ENCODE measurements at regions not wholly inside any gene's neighbourhood (a gene's known extent, or its start where the extent isn't known, plus 50 kb on each side); places are given as distances from the start of the nearest gene placed in this dataset.
"Not testable (repeated sequence)": the region's sequence is repeated elsewhere in the genome, so short reads cannot be mapped to it uniquely, and the experiment has no call there.

DNA sequence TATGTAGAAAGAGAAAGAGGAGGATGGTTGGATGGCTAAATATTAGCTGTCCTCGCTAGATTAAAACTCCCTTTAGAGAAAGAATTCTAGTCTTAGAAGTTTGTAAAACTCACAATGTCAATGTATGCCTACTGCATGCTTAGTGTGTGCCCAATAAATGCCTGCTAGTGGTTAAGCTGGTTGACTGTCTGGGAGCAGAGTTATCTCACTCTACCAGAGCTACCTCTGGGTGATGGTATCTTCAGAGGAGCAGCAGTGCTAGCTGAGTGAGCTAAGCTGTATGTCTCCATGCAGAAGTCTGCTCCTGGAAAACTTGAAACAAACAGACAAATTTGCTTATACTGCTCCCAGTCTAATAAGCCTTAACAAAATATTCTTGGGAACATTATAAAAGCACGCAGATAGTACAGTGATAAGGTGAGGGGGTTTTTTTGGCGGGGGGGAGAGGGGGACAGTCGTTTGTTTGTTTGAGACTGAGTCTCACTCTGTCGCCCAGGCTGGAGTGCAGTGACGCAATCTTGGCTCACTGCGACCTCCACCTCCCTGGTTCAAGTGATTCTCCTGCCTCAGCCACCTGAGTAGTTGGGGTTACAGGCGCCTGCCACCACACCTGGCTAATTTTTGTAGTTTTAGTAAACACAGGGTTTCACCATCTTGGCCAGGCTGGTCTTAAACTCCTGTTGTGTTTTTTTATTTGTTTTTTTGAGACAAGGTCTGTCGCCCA lies 202.8 kb upstream of the TSC22D1 start:
- DNase-seq, result no peak

DNA sequence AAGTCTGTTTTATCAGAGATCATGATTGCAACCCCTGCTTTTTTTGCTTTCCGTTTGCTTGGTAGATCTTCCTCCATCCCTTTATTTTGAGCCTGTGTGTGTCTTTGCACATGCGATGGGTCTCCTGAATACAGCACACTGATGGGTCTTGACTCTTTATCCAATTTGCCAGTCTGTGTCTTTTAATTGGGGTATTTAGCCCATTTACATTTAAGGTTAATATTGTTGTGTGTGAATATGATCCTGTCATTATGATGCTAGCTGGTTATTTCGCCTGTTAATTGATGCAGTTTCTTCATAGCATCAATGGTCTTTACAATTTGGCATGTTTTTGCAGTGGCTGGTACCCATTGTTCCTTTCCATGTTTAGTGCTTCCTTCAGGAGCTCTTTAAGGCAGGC lies 199.2 kb upstream of the TSC22D1 start:
- not testable (repeated sequence) for DNase-seq

DNA sequence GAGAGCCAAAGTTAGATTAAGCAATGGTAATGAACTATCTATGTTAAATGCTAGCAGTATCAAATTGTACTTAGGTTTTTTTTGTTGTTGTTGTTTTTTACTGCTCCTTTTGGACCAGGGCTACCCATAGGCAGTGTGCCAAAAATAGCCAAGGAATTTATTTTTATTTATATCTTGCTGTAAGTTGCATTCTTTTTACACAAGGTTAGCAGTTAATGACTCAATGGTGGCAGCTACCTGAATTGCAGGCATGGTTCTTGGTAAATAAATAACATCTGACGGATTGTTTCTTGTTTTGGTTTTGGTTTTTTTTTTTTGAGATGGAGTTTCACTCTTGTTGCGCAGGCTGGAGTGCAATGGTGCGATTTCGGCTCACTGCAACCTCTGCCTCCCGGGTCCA lies 194.8 kb upstream of the TSC22D1 start:
- DNase-seq, result no peak

DNA sequence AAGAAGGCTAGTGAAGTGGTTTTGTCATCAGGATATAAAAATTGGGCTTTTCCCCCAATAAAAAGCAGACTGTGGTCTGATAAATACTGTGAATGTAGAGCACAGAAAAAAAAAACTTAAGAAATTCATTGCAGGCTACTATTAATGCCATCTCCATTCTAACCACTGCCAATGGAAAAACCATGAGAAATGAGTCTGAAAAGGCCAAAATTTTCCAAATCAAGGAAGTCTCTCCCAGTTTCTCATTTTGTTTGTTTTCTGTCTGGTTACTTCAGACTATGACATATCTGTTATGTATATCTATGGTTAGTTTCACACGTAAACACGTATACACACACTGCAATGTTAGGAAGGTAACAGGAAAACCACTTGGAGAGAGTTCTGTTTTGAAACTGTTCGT lies 193.6 kb upstream of the TSC22D1 start:
- no peak for DNase-seq

DNA sequence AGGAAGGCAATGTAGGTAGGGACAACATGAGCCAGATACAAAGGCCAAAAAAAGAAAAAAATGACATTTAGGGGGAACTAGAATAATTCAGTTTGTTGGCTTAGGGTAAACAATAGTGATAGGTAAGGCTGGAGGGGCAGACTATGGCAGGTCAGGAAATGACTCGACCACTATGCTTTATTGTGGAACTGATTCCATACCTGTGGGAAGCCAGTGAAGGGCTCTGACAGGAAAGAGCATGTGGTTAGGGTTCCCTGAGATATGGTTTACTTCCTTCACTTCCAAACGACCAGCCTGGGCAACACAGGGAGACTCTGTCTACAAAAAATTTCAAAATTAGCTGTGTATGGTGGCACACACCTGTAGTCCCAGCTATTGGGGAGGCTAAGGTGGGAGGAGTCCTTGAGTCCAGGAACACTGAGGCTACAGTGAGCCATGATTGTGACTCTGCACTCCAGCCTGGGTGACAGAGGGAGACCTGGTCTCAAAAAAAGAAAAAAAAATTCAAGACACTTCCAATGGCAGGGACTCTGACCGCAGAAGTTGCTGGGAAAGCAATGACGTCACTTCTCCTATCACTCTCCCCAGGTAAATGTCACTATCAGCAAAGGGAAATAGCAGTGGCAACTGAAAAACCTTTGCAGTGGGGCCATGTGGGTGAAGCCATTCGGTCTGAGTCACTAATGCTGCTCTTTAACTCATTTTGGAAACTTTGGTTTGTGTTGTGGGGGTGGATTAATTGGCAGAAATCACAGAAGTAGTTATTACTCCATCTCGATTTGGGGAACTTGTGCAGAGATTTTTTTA lies 192.8 kb upstream of the TSC22D1 start:
- no peak for DNase-seq

DNA sequence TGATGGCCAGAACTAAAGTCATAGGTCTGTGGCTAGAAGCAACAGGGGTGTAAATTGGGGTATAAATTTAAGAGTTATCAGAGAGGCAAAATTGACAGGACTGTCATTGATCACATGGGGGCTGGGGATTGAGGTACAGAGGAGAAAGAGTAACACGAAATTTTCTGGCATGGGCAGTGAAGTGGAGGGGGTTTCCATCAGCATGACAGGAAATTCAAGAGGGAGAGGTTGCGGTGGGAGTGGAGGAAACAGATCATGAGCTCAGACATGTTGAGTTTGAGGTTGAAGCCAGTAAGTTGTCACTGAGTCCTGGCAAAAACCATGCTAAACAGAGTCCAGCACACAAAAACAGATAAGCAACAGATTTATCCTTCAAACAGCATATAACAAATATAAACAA lies 192.1 kb upstream of the TSC22D1 start:
- no peak for DNase-seq

DNA sequence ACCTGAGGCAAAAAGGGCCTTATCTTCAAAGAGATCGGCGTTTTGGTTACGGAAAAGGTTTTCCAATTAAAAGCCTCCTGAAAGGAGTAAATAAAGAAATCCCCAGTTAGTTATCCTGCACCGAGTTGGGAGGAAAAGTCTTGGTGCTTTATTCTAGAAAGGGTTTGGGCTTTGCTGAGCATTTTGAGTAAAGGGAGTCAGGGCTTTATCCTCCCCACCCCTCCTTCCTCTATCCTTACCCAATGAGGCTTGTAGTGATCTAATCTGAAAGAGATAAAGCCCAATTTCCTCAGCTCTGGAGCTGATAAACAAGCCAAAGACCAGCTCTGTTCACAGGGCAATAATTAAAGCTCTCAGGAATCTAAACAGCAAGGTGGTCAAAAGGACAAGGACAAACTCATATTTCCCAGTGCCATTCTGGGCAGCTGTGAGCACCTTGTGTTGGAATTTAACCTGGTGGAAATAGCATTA lies 188.9 kb upstream of the TSC22D1 start:
- DNase-seq, result no peak

DNA sequence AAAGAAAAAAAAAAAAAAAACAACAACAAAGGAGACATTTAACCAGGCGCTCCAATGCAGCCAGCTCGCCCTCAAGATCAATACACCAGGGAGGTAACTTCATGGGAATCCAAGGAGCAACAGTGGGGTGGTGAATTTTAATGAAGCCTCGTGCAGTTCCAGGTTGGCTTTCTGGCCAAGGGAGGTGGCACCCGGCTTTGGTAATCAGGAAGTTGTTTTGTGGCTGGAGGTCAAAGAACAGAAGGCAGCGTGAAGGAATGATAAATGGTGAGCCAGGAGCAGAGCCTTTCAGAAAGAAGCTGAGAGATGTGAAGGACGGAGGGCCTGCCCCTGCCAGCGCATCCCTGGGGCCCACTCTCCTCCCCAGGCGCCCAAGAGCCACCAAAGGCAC lies 188.2 kb upstream of the TSC22D1 start:
- DNase-seq, result no peak

DNA sequence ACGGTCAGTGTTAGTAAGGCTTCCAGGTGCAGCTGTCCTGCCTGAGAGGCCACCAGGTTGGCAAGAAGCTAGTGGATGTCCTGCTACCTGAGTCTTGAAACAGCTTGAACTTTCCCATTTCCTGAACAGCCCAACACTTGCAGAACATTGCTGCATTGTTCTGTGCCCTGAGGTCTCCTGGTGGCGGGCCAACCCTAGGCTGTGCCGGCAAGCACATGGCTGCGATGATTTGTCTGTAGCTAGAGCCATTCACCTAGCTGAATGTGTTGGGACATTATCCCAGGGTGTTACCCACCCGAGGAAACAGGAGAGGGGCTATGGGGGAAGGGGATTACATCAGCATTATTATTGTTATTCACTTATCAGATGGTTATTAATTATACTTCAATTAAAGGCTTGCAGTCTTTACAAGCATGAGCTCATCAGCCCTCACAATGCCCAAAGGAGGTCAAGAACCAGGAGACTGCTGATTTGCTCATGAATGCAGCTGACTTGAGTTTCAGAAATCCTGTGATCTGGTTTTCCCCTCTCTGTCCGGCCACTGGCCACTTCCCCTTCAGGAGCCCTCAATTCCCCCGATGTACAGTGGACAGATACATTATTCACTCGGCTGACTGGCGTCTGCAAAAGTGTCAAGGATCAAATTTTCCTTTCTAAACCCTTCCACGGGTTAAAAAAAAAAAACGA lies 187.6 kb upstream of the TSC22D1 start:
- DNase-seq, result no peak

DNA sequence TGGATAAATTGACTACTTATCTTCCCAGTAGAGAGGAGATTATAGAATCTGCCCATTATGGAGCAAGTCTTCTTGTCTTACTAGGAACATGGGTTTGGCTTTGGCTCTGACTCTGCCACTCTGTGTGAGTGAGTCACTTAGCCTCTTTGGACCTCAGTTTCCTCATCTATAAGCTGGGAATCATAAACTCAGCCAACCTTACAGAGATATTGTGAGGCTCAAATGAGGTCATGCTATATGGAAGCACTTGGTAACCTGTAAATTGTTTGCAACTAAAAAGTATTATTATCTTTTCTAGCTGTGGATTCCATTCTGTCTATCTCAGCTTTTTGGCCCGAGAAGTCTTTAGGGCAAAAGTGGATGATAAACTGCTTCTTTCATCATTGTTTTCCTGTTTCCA lies 186.8 kb upstream of the TSC22D1 start:
- DNase-seq, result no peak

DNA sequence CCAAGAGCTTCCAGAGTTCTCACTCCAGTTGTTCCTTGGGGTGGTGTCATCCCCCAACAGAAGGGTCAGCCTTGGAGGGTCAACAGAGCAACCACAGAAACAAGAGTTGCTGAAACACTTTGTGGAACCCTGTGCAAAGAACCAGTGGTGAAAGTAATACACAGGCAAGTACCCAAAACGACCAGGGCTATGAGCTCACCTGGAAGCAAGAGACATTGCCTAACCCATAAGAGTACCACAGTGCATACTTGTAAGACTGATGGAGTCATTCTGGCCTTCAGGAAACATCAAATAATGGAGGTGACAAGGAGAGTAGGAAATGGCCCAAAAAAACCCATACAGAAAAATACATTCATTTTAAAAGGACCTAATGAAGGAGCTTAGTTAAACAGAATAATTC lies 184.3 kb upstream of the TSC22D1 start:
- no peak for DNase-seq

DNA sequence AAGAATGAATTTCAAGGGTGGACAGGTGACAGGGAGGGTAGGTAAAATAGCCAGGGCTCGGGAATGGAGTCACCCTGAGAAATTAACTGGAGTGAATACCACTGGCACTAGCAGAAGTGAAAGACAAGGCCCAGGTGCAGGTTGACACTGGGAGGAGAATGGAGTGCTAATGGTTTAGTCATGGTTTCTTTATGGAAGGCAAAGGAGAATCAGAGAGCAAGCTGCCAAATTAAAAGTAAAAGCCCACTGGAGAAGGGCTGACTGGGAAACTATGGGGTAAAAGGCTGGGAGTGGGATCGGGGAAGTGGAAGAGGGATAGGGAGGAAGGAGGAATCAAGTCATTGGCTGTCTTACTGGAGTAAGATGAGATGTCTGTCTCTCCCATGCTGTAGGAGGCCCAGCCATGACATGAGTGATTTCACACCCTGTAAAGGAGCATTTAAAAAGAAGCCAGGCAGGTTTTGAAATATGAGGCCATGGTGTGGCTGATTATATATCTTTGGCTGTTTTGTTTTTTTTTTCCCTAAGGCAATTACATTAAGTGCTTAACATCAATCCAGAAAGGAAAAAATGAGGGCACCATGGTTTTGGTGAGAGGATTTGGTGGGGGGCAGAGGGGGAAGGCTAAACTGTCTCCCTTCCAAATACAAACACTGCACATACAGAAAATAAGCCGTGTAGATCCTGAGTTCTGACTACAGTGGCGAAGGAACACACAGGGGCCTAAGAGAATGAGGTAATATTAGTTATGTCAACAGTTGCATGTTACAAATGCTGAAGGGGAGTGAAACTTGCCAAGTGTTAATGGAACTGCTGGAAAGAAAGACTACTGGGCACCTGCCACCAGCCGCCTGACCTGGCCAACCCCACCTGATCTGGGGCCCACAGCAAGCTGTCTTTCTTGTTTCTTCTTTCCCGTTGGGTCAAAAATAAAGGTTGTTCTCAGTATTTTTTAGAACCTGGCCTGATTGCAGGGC lies 183.5 kb upstream of the TSC22D1 start:
- no peak for DNase-seq

DNA sequence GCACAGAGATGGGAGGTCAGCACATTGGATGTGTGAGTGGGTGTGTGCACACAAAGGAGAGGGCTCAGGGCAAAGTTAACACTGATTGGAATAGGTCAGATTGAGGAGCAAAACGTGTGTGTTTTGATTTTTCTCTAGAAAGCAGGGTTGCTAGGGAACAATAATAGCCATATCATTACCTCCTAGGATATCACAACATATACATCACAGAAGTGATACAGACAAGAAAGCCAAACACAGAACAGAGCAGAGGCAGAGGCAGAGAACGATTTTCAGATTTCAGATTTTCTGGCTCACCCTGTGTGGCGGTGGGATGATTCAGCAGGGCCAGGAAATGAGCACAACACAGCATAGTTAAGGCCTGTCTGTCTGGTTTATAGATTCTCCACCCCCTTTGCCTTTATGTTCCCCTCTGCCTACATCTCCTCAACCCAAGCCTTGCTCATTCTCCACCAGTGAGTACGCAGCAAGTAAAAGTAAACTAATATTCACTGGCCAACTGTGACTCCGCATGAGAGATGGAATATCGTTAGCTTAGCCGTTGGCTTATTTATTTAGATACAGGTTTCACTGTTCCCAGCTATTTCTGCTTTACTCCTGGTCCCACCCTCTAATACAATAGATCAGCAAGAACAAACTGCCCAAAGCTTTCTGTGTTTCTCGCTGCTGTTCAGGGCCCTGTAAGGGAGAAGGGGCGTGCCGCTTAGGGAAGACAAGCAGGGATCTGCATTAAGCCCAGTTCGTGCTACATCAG lies 182.7 kb upstream of the TSC22D1 start:
- no peak for DNase-seq

DNA sequence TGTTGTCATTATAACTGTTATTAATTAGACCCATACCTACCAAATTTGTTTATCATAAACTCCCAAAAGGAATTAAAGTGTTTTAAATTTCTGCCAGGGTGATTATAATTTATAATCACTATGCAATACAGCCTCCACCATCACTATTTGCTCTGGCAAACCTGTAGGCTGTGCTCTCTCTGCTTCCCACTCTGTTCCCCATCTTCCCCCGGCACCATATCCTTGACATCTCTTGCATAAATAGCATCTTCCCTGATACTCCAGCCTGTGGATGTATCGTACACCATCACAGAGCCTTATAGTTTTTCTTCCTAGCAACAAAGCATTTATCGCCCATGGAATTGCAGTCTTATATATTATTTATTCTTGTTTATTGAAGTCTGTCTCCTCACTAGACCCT lies 181.5 kb upstream of the TSC22D1 start:
- DNase-seq, result no peak

DNA sequence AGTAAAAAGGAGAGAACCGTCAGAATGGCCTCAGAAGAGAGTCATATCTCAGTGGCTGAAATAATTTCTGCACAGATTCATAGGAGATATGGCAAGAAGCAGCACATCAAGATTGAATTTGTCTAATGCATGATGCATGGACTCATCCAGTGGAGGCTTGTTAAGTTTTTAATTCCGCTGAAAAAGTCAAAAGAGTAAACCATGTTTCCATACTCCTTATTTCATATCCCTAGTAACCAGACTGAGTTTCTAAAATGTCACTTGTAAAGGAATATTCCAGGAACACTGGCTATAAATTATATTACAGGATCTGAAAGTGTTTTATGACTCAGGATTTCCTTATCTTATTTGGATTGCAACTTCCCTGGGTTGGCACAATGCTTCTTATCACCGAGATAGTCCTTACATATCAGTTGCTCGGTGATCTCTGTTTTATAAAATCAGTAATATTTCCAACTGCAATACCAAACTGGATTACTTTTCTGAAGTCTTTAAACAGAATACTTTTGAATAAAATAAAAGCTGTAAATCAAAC lies 180.2 kb upstream of the TSC22D1 start:
- no peak for DNase-seq

DNA sequence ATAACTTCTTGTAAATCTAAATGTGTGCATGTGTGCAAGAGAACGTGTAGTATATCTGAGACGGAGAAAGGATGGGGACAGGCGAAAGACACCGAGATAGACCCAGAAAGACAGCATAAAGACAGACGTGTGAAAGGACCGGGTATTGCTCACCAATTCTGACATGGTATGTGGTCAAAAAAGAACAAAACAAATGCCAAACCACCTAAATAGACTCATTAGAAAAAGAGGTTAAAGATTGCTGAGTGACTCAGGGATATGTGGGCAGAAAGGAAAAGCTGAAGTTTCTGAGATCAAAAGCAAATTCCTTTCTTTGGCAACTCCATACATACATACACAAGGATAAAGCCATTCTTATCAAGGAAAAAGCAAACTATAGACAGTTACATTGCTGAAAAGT lies 179.7 kb upstream of the TSC22D1 start:
- no peak for DNase-seq

DNA sequence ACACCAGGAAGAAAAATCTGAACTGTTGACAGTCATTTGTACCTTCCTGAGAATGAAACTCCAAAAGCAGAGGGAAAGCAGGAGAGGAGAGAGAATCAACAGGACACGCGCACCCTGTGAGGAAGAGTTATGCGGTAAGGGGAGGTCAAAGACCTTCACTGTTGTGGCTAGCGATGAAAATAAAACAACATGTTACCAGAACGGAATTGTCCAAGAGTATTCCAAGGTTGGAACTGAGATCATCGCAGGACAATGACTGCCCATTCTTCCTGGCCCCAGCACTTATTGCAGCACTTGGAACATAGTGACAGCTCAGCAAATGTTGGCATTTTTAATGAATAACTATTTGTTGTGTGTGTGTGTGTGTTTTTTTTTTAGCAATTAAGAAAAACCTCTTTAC lies 176.0 kb upstream of the TSC22D1 start:
- DNase-seq, result no peak

DNA sequence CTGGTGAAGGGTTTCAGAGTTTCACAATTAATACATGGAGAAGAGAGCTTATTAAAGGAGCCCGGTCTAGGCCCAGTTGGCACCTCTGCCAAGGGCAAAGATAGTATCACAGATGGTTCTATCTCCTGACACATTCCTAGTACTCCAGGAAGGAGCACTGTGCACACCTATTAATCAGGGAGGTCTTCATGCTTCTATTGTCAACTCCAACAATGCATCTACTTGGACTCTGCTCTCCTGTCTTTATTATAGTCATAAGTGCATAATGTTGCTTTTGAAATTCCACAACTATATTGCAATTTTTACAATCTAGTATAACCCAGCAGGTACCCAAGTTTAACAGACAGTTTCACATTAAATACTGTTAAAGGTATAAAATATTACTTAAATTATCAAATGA lies 174.5 kb upstream of the TSC22D1 start:
- no peak for DNase-seq

DNA sequence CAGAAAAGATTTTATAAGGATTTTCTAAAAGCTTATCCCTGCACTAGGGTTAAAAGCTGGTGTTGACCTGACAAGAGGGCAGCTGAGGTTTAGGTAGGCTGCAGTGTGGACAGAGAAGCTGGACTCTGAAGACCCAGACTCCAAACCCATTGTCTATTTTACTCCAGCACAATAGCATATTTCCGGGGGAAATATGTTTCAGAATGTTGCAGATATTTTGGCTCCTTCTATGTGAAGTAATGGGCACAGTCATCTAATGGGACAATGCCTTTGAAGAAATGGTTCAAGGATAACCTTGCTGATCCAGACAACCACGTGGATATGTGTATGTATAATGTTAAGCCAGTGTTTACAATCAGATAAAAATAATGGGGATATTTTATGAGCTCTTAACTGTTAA lies 173.8 kb upstream of the TSC22D1 start:
- no peak for DNase-seq

DNA sequence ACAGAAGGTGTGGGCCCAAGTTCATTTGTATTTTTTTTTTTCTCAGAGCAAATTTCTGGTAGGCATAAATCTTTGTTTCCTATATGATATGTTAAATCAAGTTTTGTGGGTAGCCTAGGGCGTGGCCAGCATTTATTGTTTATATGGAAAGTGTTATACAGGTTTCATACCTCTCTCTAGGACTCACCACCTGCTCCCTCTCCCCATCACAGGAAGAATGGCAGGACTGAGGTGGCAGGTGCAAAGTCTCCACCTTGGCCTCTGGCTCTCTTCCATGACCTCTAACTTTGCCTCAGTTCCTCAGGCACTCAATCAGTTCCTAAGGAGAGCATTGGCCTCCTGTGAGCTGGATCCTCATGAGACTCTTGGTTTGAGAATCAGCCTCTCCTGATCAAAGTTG lies 172.3 kb upstream of the TSC22D1 start:
- no peak for DNase-seq

DNA sequence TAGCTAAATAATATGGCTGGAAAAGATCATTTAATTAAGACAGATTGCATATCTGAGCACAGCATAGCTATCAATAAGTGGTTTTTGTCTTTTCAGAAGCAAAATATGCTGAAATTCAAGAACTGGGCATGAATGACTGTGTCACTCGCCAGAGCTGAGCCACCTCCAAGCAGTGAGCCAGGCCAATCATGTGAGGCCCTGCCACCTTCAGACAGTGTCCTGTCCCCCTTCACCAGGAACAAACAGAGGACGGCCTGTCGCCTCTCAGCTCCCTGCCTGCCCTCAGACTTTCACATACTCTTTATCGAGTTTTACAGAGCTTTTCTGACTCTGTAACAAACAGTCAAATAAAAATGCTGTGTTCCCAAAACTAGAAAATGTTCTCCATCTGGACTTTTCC lies 171.0 kb upstream of the TSC22D1 start:
- DNase-seq, result no peak

DNA sequence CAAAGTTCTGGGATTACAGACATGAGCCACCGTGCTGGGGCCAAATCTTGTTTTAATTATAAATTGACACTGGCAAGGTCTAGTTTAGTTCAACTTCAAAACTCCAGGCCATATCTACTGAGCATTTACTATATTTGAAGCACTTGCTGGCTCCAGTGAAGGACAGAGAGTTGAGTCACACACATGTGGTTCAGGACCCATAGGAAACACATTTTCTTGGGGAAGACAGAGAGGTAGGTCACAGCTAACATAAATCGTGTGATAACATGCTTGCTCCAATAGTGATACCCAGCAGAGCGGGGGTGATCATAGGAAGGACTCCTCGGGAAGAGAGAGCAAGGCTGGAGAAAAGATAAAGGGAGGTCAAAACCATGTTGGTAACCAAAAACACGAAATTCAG lies 170.6 kb upstream of the TSC22D1 start:
- DNase-seq, result no peak

Data from NCI-H82 (cell line).